Endothelial cell of umbilical vein (primary cell): ENCODE measurements at regions not wholly inside any gene's neighbourhood (a gene's known extent, or its start where the extent isn't known, plus 50 kb on each side); places are given as distances from the start of the nearest gene placed in this dataset.

Experiments used
- BruUV-seq: library from RNA; stranded (reverse); fragments of 400-500 nt; replicated peaks from 2 replicates; lab custom pipeline; 2021; lab: Mats Ljungman, UMichigan
- CTCF ChIA-PET: fragments of 300-600, 350-600 bp; sonication (Branson Sonifier 250); formaldehyde crosslinking; loops from one replicate; lab custom pipeline; 2021; ENCODE audit warnings: antibody characterized with exemption, inconsistent platforms; lab: Charles Lee
- POLR2A ChIA-PET: fragments of 300-600, 350-600 bp; sonication (Branson Sonifier 250); formaldehyde crosslinking; loops from one replicate; lab custom pipeline; 2021; ENCODE audit warnings: antibody characterized with exemption, inconsistent platforms; lab: Charles Lee
- DNase-seq: peaks from one replicate; pipeline ENCODE4 v3.0.0-alpha.2; 2011; ENCODE audit warnings: low read depth, low spot score
- FAIRE-seq: peaks from 2 replicates; lab custom pipeline; 2011; peaks lifted over from hg19 to GRCh38; lab: Jason Lieb, UNC
- H2AFZ ChIP-seq: 2 replicates; pipeline ENCODE4 v1.6.0; 2012; ENCODE audit warnings: low read depth, low read length, control low read depth, inconsistent platforms
- H3K27ac ChIP-seq: 2 replicates; pipeline ENCODE4 v1.5.1; 2011; ENCODE audit warnings: low read depth, mild to moderate bottlenecking, control low read depth, low read length, moderate library complexity; ENCODE audit not compliant: insufficient read depth
- H3K27me3 ChIP-seq, 2 experiments: 2 replicates each; pipeline versions ENCODE4 v1.6.0 to v1.6.1; 2011; ENCODE audit warnings: low read length in 2 of 2, mixed read lengths in 1 of 2; ENCODE audit not compliant: control insufficient read depth in 2 of 2, insufficient read depth in 2 of 2
- H3K36me3 ChIP-seq, 2 experiments: 2 replicates in 1 of 2; 3 replicates in 1 of 2; pipeline ENCODE4 v1.5.1; 2011; ENCODE audit warnings: low read length in 2 of 2, mild to moderate bottlenecking in 1 of 2, moderate library complexity in 1 of 2; ENCODE audit not compliant: control insufficient read depth in 2 of 2, insufficient read depth in 2 of 2; ENCODE audit errors: extremely low read depth in 1 of 2
- H3K4me1 ChIP-seq: 3 replicates; pipeline ENCODE4 v1.5.1; 2011; ENCODE audit warnings: mild to moderate bottlenecking, low read length; ENCODE audit not compliant: control insufficient read depth, insufficient read depth; ENCODE audit errors: extremely low read depth
- H3K4me2 ChIP-seq: 2 replicates; pipeline ENCODE4 v1.6.1; 2011; ENCODE audit warnings: low read length, control low read depth, mixed read lengths; ENCODE audit not compliant: insufficient read depth
- H3K4me3 ChIP-seq, 3 experiments: fragments of 200-600 bp in 1 of 3; sonication (generic), shearing (Covaris generic) in 1 of 3; replicated peaks in 1 of 3; 2 replicates each; pipeline ENCODE4 v1.5.1; 2011 to 2016; ENCODE audit warnings: control low read depth in 3 of 3, low read length in 3 of 3, mild to moderate bottlenecking in 2 of 3, inconsistent platforms in 1 of 3, low read depth in 1 of 3, moderate library complexity in 1 of 3; ENCODE audit not compliant: insufficient read depth in 1 of 3
- H3K79me2 ChIP-seq: 2 replicates; pipeline ENCODE4 v1.6.0; 2012; ENCODE audit warnings: low read length, inconsistent platforms; ENCODE audit not compliant: control insufficient read depth, insufficient read depth
- H3K9ac ChIP-seq: replicated peaks from 2 replicates; pipeline ENCODE3; 2011; ENCODE audit warnings: low read length, control low read depth; ENCODE audit not compliant: insufficient read depth; ENCODE audit errors: extremely low read depth
- H3K9me1 ChIP-seq: replicated peaks from 3 replicates; pipeline ENCODE4 v1.6.0; 2011; ENCODE audit warnings: mild to moderate bottlenecking, low read length; ENCODE audit not compliant: control insufficient read depth, insufficient read depth; ENCODE audit errors: extremely low read depth
- H3K9me3 ChIP-seq: replicated peaks from 2 replicates; pipeline ENCODE4 v1.5.1; 2012; ENCODE audit warnings: low read length, inconsistent platforms; ENCODE audit not compliant: control insufficient read depth, insufficient read depth
- H4K20me1 ChIP-seq: replicated peaks from 2 replicates; pipeline ENCODE3; 2011; ENCODE audit warnings: mild to moderate bottlenecking, low read length; ENCODE audit not compliant: control insufficient read depth, insufficient read depth; ENCODE audit errors: extremely low read depth
- EZH2 ChIP-seq: IDR thresholded peaks from 2 replicates; pipeline ENCODE4 v1.6.1; 2012; ENCODE audit warnings: borderline replicate concordance, low read depth, mild to moderate bottlenecking, moderate library complexity, low read length, inconsistent platforms; ENCODE audit not compliant: severe bottlenecking
- FOS ChIP-seq: IDR thresholded peaks from 2 replicates; pipeline ENCODE4 v1.6.1; 2011; ENCODE audit warnings: mild to moderate bottlenecking, low read length, moderate library complexity, borderline replicate concordance; ENCODE audit not compliant: insufficient read depth
- GATA2 ChIP-seq: IDR thresholded peaks from 2 replicates; pipeline ENCODE4 v1.7.0; 2011; ENCODE audit warnings: low read depth, mild to moderate bottlenecking, moderate library complexity, mixed read lengths, low read length; ENCODE audit not compliant: insufficient read length, insufficient read depth
- JUN ChIP-seq: IDR thresholded peaks from 2 replicates; pipeline ENCODE4 v1.6.1; 2011; ENCODE audit warnings: borderline replicate concordance, low read depth; ENCODE audit not compliant: insufficient read length, insufficient read depth
- MYC ChIP-seq: IDR thresholded peaks from one replicate; pipeline ENCODE4 v1.6.1; 2011; ENCODE audit warnings: mild to moderate bottlenecking, low read depth, low read length
- POLR2A ChIP-seq: IDR thresholded peaks from 2 replicates; pipeline ENCODE4 v1.6.1; 2012; ENCODE audit warnings: low read depth, mild to moderate bottlenecking, control low read depth, low read length
- POLR2AphosphoS5 ChIP-seq: IDR thresholded peaks from 2 replicates; pipeline ENCODE4 v1.6.1; 2012; ENCODE audit warnings: low read depth, mild to moderate bottlenecking, control low read depth, low read length, moderate library complexity; ENCODE audit not compliant: insufficient read depth
- dilution Hi-C: fragments of 300-500 bp; cut with MboI; formaldehyde crosslinking; loops from one replicate; pipeline ENCODE4 v1.15.0; 2019; ENCODE audit warnings: low sequenced_read_pairs; ENCODE audit not compliant: extremely low pct_ligation_motif_present
- intact Hi-C: fragments of 100-400 bp; cut with micrococcal nuclease; formaldehyde crosslinking; loops from one replicate; pipeline ENCODE4 v1.10.0; 2022
- TF ChIP-seq, protein P1 (sequence below): IDR thresholded peaks from 2 replicates; pipeline ENCODE4 v1.6.1; 2011; ENCODE audit not compliant: insufficient read depth, insufficient read length
- TF ChIP-seq, protein P2 (sequence below), 2 donors: IDR thresholded peaks; 1 replicate in 1 of 2; 2 replicates in 1 of 2; pipeline ENCODE4 v1.5.1; 2011; ENCODE audit warnings: low read length in 2 of 2, mild to moderate bottlenecking in 2 of 2, moderate library complexity in 2 of 2, control low read depth in 1 of 2, inconsistent platforms in 1 of 2, low read depth in 1 of 2; ENCODE audit not compliant: insufficient read depth in 1 of 2; ENCODE audit errors: extremely low read depth in 1 of 2

DNA sequence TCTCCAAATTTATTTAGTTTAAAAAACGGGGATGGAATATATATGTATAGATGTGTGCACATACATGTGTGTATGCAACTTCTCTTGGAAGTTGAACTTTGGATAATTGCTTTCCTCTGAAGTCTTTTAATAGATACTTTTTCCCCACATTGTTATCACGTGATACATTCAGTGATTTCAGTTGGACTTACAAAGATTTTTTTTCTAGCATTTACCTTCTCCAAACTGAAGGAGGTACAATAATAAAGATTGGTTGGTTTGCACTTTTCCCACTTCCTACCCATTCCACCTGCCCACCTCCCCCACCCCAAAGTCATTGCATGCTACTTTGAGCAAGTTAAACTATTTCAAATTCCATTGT is 206.1 kb upstream of the FSHR start:
- no peak overlapping the region for H2AFZ ChIP-seq
- no peak overlapping the region for H3K27ac ChIP-seq
- BruUV-seq = no TSS peak
- no peaks in the 10 kb centered on the region for H3K79me2 ChIP-seq
- FAIRE-seq (no peak), DNase-seq (no peak)
- H3K4me1 ChIP-seq = no peaks in the 10 kb centered on the region
- no peaks in the 10 kb centered on the region for H3K9me3 ChIP-seq
- no peak overlapping the region for H3K9ac ChIP-seq
- H3K36me3 ChIP-seq = no peaks in the 10 kb centered on the region
- intact Hi-C loops (no loop called here), dilution Hi-C loops (no loop called here)
- H4K20me1 ChIP-seq = no peaks in the 10 kb centered on the region
- H3K9me1 ChIP-seq = no peaks in the 10 kb centered on the region
- H3K4me2 ChIP-seq = no peak overlapping the region
- TF ChIP-seq JUN = no peak
- TF ChIP-seq EZH2 = no peak
- TF ChIP-seq POLR2A = no peak
- TF ChIP-seq, protein P1, sequence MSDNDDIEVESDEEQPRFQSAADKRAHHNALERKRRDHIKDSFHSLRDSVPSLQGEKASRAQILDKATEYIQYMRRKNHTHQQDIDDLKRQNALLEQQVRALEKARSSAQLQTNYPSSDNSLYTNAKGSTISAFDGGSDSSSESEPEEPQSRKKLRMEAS = no peak
- no peak for TF ChIP-seq POLR2AphosphoS5
- TF ChIP-seq FOS = no peak
- no peak for TF ChIP-seq MYC
- no peak for TF ChIP-seq GATA2
- TF ChIP-seq, protein P2, sequence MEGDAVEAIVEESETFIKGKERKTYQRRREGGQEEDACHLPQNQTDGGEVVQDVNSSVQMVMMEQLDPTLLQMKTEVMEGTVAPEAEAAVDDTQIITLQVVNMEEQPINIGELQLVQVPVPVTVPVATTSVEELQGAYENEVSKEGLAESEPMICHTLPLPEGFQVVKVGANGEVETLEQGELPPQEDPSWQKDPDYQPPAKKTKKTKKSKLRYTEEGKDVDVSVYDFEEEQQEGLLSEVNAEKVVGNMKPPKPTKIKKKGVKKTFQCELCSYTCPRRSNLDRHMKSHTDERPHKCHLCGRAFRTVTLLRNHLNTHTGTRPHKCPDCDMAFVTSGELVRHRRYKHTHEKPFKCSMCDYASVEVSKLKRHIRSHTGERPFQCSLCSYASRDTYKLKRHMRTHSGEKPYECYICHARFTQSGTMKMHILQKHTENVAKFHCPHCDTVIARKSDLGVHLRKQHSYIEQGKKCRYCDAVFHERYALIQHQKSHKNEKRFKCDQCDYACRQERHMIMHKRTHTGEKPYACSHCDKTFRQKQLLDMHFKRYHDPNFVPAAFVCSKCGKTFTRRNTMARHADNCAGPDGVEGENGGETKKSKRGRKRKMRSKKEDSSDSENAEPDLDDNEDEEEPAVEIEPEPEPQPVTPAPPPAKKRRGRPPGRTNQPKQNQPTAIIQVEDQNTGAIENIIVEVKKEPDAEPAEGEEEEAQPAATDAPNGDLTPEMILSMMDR (IDR thresholded peaks at IDR 0.05; ENCODE audit: extremely low read depth in 1 of 2, insufficient read depth in 1 of 2, low read depth in 1 of 2, low read length in 2 of 2) = no peak
- CTCF ChIA-PET = interaction anchor here (0.5 kb wide), 1 partner anchor 773 kb away, joined by 4 read pairs; no protein-coding TSS in a partner anchor
- POLR2A ChIA-PET = no interaction called here
- no peaks in the 10 kb centered on the region for H3K27me3 ChIP-seq
- H3K4me3 ChIP-seq = no peak overlapping the region
